Activated T-helper 1 cell treated with anti-CD3 and anti-CD28 coated beads, Interleukin-12 subunit alpha, Interleukin-12 subunit beta, Interleukin-2, Interleukin-4 antibody, amounts not matched to agents 30 ng/mL and 10 ng/mL and 1 ng/mL, durations not matched to agents 14 hours and 24 hours and 36 hours (primary cell): ENCODE measurements at regions not wholly inside any gene's neighbourhood (a gene's known extent, or its start where the extent isn't known, plus 50 kb on each side); places are given as distances from the start of the nearest gene placed in this dataset.
"Not testable (repeated sequence)": the region's sequence is repeated elsewhere in the genome, so short reads cannot be mapped to it uniquely, and the experiment has no call there.

Source experiments
- DNase-seq: peaks from one replicate; pipeline ENCODE4 v3.0.0; 2021; ENCODE audit warnings: low spot score
- H3K27ac Mint-ChIP-seq: one replicate; pipeline ENCODE4 v1.8.0; 2021; ENCODE audit warnings: mild to moderate bottlenecking, mixed read lengths
- H3K27me3 Mint-ChIP-seq: one replicate; pipeline ENCODE4 v1.8.0; 2022; ENCODE audit warnings: mild to moderate bottlenecking, moderate library complexity, mixed read lengths; ENCODE audit not compliant: insufficient read depth
- H3K36me3 Mint-ChIP-seq: one replicate; pipeline ENCODE4 v1.8.0; 2021; ENCODE audit warnings: low read depth, mixed read lengths
- H3K4me1 Mint-ChIP-seq: one replicate; pipeline ENCODE4 v1.8.0; 2021; ENCODE audit warnings: low read depth, mixed read lengths
- H3K4me3 Mint-ChIP-seq: one replicate; pipeline ENCODE4 v1.8.0; 2021; ENCODE audit warnings: mild to moderate bottlenecking, moderate library complexity, mixed read lengths
- H3K9me3 Mint-ChIP-seq: one replicate; pipeline ENCODE4 v1.8.0; 2021; ENCODE audit warnings: mixed read lengths
- intact Hi-C: fragments of 100-400 bp; cut with micrococcal nuclease; formaldehyde crosslinking; loops from one replicate; pipeline ENCODE4 v1.15.1; 2024

- Mint-ChIP-seq H3K4me1 (no peaks in the 10 kb centered on the region), H3K27ac (no peak overlapping the region), H3K4me3 (no peak overlapping the region), H3K27me3 (no peaks in the 10 kb centered on the region), H3K9me3 (peaks cover 3% of the 10 kb centered on the region), H3K36me3 (no peaks in the 10 kb centered on the region)
- DNase-seq = no peak
- intact Hi-C loops = no loop called here
These were observed 346.3 kb upstream of the UBE2E2 start for GRCh38 chr3:22856811-22857210.

GRCh38 chr3:22858486-22858885, 344.6 kb upstream of the UBE2E2 start:
- peaks cover 3% of the 10 kb centered on the region for H3K9me3 Mint-ChIP-seq
- H3K27me3 Mint-ChIP-seq = no peaks in the 10 kb centered on the region
- no peak overlapping the region for H3K27ac Mint-ChIP-seq
- no peaks in the 10 kb centered on the region for H3K4me1 Mint-ChIP-seq
- H3K4me3 Mint-ChIP-seq = no peak overlapping the region
- DNase-seq = no peak
- intact Hi-C loops = no loop called here
- H3K36me3 Mint-ChIP-seq = no peaks in the 10 kb centered on the region

- Mint-ChIP-seq H3K4me1 (no peaks in the 10 kb centered on the region), H3K9me3 (peaks cover 3% of the 10 kb centered on the region), H3K4me3 (no peak overlapping the region), H3K27ac (no peak overlapping the region), H3K27me3 (no peaks in the 10 kb centered on the region), H3K36me3 (no peaks in the 10 kb centered on the region)
- intact Hi-C loops = no loop called here
- no peak for DNase-seq
These were observed 343.5 kb upstream of the UBE2E2 start for GRCh38 chr3:22859618-22860017.

- H3K36me3 Mint-ChIP-seq = no peaks in the 10 kb centered on the region
- H3K27ac Mint-ChIP-seq = no peak overlapping the region
These were observed 341.7 kb upstream of the UBE2E2 start for GRCh38 chr3:22861426-22861825.

GRCh38 chr3:22862111-22862510, 341.0 kb upstream of the UBE2E2 start:
- Mint-ChIP-seq H3K9me3 (no peaks in the 10 kb centered on the region), H3K27ac (no peak overlapping the region), H3K36me3 (no peaks in the 10 kb centered on the region), H3K4me3 (no peak overlapping the region), H3K4me1 (no peaks in the 10 kb centered on the region), H3K27me3 (no peaks in the 10 kb centered on the region)
- intact Hi-C loops = no loop called here
- no peak for DNase-seq

More at GRCh38 chr3:22861426-22861825, 341.7 kb upstream of the UBE2E2 start:
- Mint-ChIP-seq H3K9me3 (peaks cover 3% of the 10 kb centered on the region), H3K27me3 (no peaks in the 10 kb centered on the region), H3K4me3 (no peak overlapping the region), H3K4me1 (no peaks in the 10 kb centered on the region)
- intact Hi-C loops = no loop called here
- DNase-seq = no peak

GRCh38 chr3:22882834-22883233, 320.3 kb upstream of the UBE2E2 start:
- H3K27ac Mint-ChIP-seq, H3K36me3 Mint-ChIP-seq, intact Hi-C loops, H3K4me1 Mint-ChIP-seq, DNase-seq, H3K4me3 Mint-ChIP-seq, H3K9me3 Mint-ChIP-seq, H3K27me3 Mint-ChIP-seq: not testable (repeated sequence)

GRCh38 chr3:22885039-22885438, 318.1 kb upstream of the UBE2E2 start:
- Mint-ChIP-seq H3K27me3 (no peaks in the 10 kb centered on the region), H3K27ac (no peak overlapping the region), H3K36me3 (no peaks in the 10 kb centered on the region), H3K4me1 (no peaks in the 10 kb centered on the region), H3K4me3 (no peak overlapping the region), H3K9me3 (no peaks in the 10 kb centered on the region)
- intact Hi-C loops = no loop called here
- no peak for DNase-seq

GRCh38 chr3:22885574-22886341, 317.4 kb upstream of the UBE2E2 start:
- no peak for DNase-seq
- no peak overlapping the region for H3K4me3 Mint-ChIP-seq
- no peaks in the 10 kb centered on the region for H3K27me3 Mint-ChIP-seq
- H3K4me1 Mint-ChIP-seq = no peaks in the 10 kb centered on the region
- no peak overlapping the region for H3K27ac Mint-ChIP-seq
- H3K36me3 Mint-ChIP-seq = no peaks in the 10 kb centered on the region
- intact Hi-C loops = no loop called here
- no peaks in the 10 kb centered on the region for H3K9me3 Mint-ChIP-seq

GRCh38 chr3:22886439-22887068, 316.6 kb upstream of the UBE2E2 start:
- intact Hi-C loops = no loop called here
- Mint-ChIP-seq H3K27ac (no peak overlapping the region), H3K4me3 (no peak overlapping the region), H3K9me3 (no peaks in the 10 kb centered on the region), H3K27me3 (no peaks in the 10 kb centered on the region), H3K36me3 (no peaks in the 10 kb centered on the region), H3K4me1 (no peaks in the 10 kb centered on the region)
- no peak for DNase-seq

GRCh38 chr3:22887664-22888291, 315.3 kb upstream of the UBE2E2 start:
- Mint-ChIP-seq H3K27me3 (no peaks in the 10 kb centered on the region), H3K4me3 (no peak overlapping the region), H3K36me3 (no peaks in the 10 kb centered on the region), H3K27ac (no peak overlapping the region), H3K9me3 (no peaks in the 10 kb centered on the region), H3K4me1 (no peaks in the 10 kb centered on the region)
- intact Hi-C loops = no loop called here
- DNase-seq = no peak

- H3K4me1 Mint-ChIP-seq = no peaks in the 10 kb centered on the region
- no peak for DNase-seq
These were observed 310.0 kb upstream of the UBE2E2 start for GRCh38 chr3:22893101-22893500.

GRCh38 chr3:22893644-22894325, 309.3 kb upstream of the UBE2E2 start:
- intact Hi-C loops = no loop called here
- H3K27me3 Mint-ChIP-seq = no peaks in the 10 kb centered on the region
- no peak for DNase-seq
- no peak overlapping the region for H3K4me3 Mint-ChIP-seq
- no peaks in the 10 kb centered on the region for H3K36me3 Mint-ChIP-seq
- no peaks in the 10 kb centered on the region for H3K9me3 Mint-ChIP-seq
- no peaks in the 10 kb centered on the region for H3K4me1 Mint-ChIP-seq
- no peak overlapping the region for H3K27ac Mint-ChIP-seq

More at GRCh38 chr3:22893101-22893500, 310.0 kb upstream of the UBE2E2 start:
- Mint-ChIP-seq H3K4me3 (no peak overlapping the region), H3K27ac (no peak overlapping the region), H3K36me3 (no peaks in the 10 kb centered on the region), H3K27me3 (no peaks in the 10 kb centered on the region), H3K9me3 (no peaks in the 10 kb centered on the region)
- intact Hi-C loops = no loop called here

- no peak overlapping the region for H3K4me3 Mint-ChIP-seq
- H3K27me3 Mint-ChIP-seq = no peaks in the 10 kb centered on the region
- intact Hi-C loops = no loop called here
- H3K4me1 Mint-ChIP-seq = no peaks in the 10 kb centered on the region
- no peak for DNase-seq
- H3K9me3 Mint-ChIP-seq = no peaks in the 10 kb centered on the region
- H3K27ac Mint-ChIP-seq = no peak overlapping the region
- H3K36me3 Mint-ChIP-seq = no peaks in the 10 kb centered on the region
These were observed 308.3 kb upstream of the UBE2E2 start for GRCh38 chr3:22894865-22895264.
